NCI-H226 (cell line): ENCODE measurements at regions not wholly inside any gene's neighbourhood (a gene's known extent, or its start where the extent isn't known, plus 50 kb on each side); places are given as distances from the start of the nearest gene placed in this dataset.

Experiments
- DNase-seq: peaks from one replicate; pipeline ENCODE4 v3.0.0-alpha.2; 2015

GRCh38 chr9:32698706-32699277 lies 63.3 kb upstream of the TAF1L start:
- no peak for DNase-seq

- DNase-seq, result no peak
Observed at GRCh38 chr9:32701321-32702022, 66.0 kb upstream of the TAF1L start.

- DNase-seq, result peak; percentile 15
Observed at GRCh38 chr9:32703635-32704034, 68.2 kb upstream of the TAF1L start.

DNA sequence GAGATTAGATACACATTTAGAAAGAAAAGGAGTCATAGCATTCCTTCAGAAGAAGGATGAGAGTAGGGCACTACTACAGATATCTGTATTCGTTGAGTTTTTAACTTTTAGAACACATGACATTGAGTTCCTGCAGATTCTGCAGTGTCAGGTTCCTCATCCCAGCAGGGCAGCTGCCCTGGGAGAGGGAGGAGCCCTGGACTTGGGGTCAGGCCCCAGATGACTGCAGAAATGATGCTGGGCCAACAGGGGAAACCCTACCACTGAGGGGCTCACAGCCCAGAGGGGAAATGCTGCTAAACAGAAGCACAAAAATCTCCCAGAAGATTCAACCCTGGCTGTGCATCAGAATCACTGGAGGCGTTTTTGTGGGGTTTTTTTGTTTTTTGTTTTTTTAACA lies 68.9 kb upstream of the TAF1L start:
- no peak for DNase-seq

GRCh38 chr9:32705059-32705458 lies 69.6 kb upstream of the TAF1L start:
- no peak for DNase-seq

GRCh38 chr9:32706004-32706724 lies 70.7 kb upstream of the TAF1L start:
- DNase-seq, result peak; percentile 89

GRCh38 chr9:32706725-32707100 lies 71.2 kb upstream of the TAF1L start:
- DNase-seq, result peak; percentile 26

DNA sequence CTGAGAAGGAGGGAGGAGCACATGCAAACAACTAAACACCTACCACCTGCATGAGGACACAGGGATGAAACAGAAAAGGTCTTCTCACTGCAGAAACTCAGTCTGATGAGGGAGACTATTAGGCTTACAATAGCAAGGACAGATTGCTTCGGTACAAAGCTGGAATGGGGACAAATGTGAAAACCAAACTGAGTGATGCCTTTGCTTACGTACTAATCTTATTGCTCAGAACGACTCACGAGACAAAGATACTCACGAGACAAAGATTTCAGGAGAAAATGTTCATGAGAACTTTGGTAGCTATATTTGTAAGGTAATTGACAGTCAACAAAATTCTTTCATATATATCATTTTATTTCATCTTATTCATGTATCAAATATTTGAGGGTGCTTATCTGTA lies 71.9 kb upstream of the TAF1L start:
- DNase-seq, result peak; percentile 13

- no peak for DNase-seq
Observed at GRCh38 chr9:32708480-32709150, 73.1 kb upstream of the TAF1L start.

DNA sequence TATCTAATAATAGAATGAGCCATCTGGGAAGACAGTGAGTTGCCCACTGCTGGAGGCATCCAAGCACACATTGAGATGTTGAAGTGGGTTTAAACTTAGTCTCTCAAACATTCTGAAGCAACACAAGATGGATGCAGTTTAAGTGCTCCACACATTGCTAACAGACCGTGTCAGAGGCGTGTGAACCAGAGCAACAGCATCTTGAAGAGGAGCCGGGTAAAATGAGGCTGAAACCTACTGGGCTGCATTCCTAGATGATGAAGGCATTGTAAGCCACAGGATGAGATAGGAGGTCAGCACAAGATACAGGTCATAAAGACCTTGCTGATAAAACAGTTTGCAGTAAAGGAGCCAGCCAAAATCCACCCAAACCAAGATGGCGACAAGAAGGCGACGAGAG lies 73.5 kb upstream of the TMEM215 start:
- peak; percentile 12 for DNase-seq

DNA sequence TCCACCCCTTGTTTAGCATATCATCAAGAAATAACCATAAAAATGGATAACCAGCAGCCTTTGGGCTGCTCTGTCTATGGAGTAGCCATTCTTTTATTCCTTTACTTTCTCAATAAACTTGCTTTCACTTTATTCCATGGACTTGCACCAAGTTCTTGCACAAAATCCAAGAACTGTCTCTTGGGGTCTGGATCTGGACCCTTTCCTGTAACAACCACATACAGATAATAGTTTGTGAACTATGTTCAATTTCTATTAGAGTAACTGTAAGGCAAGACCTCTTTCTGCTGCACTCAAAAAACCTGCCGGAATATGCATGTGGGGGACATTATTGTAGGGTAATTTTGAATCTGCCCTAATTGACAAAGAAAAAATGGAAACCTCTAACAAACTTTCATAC lies 66.9 kb upstream of the TMEM215 start:
- no peak for DNase-seq

DNA sequence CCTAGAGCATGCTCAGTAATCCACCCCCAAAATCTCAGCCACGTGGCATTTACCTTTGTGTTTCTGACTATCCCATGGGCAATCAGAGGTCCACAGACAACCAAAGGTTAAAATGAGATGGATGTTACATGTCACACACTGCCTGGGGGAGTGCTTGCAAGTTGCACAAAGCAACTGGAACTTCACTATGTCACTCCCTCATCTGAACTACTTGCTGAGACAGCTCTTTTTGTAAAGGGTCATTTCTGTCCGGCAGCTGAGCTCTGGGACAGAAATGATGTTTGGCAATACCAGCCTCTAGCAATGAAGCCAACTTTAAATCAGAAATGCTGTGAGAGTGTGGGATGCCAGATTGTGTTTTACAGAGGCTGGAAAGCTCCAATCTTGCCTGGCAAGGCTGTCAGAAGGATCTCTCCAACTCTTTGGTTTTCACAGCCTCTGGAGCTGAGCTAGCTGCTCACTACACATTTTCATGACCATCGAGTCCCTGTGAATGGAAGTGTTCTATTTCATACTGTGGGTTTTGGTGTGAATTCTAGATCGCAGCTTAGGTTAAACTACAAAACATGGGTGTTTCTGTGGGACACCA lies 66.3 kb upstream of the TMEM215 start:
- no peak for DNase-seq

DNA sequence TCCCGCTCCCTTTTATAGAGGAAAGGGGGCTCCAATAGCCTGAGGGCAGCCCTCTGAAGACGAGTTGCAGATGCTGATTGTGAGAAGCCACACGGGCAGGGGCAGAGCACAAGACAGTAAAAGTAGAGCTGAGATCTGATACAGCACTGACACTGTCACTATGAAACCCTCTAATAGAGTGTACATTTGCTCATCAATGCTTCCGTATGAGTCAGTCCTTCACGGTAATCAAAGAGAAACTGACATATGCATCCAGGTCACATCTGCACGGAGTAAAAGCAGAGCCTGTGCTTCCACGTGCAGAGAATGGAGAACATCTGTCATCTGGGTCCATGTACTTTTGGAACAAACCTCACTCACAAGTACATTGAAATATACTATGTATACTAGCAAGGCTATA lies 60.6 kb upstream of the TMEM215 start:
- DNase-seq, result no peak

DNA sequence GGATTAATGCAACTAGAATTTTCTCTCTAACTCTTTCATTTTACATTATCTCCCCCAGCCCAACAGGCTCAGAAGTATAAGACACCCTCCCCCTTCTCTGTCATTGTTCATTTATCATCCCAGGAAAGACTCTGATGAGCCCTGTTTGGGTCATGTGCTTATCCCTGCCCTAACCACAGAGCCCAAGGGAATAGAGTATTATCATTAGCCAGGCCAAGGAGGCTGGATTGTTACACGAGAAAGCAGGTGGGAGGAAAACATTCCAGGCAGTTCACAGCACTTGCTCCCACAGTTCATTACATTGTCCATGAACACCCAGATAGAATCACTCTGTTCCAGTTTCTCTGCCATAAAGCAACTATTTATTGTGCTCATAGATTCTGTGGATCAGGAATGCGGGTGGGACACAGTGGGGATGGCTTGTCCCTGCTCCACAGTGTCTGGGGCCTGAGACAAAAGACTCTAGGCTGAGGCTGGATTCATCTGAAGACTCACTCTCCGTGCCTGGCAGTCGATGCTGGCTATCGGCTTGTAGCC lies 59.5 kb upstream of the TMEM215 start:
- peak; percentile 80 for DNase-seq

DNA sequence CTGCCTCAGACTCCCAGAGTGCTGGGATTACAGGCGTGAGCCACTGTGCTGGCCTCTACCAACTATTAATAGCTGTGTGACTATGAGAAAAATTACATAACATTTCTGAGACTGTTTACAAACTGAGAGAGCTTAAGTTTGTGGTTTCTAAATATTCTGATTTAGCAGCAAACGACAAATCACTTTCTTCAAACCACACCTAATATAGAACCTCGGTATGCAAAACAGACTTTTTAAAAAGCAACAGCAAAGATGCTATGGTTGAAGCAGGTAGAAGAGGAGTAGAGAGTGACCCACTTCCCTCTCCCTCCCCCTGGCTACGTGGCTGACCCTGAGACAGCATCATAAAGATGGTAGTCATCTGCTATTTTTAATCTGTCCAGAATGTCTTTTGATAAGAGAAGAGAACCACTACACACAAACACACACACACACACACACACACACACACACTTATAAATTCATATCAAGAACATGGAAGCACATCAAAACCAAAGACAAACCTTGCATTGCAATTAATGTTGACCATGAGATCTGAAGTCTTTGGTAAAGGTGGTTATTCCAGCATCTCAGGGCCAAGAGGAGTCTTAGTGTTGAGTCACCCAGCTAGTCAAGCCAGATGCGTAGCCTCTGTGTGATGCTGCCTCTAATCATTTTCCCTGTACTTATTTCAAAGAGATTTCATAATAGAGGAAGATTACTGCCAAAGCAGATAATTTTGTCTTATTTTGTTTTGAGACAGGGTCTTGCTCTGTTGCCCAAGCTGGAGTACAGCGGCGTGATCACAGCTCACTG lies 58.1 kb upstream of the TMEM215 start:
- peak; percentile 67 for DNase-seq

- no peak for DNase-seq
Observed at GRCh38 chr9:32728181-32728580, 55.2 kb upstream of the TMEM215 start.
